Stimulated activated naive CD8-positive, alpha-beta T cell treated with anti-CD3 and anti-CD28 coated beads, Interleukin-15, Interleukin-2, amounts not matched to agents 100 U/mL and 50 U/mL, for 24 hours (primary cell): ENCODE measurements at regions not wholly inside any gene's neighbourhood (a gene's known extent, or its start where the extent isn't known, plus 50 kb on each side); places are given as distances from the start of the nearest gene placed in this dataset.

ENCODE experiments used
- ATAC-seq: fragments of 150-1000 bp; cut with Tn5 transposase; one replicate; pipeline ENCODE4 v1.10.0; 2021
- DNase-seq: peaks from one replicate; pipeline ENCODE4 v3.0.0; 2021

GRCh38 chr15:67892559-67893377 lies 52.9 kb upstream of the RNU6-1 start:
- DNase-seq (no peak), ATAC-seq (no peak)

GRCh38 chr15:67895237-67895636 lies 55.4 kb upstream of the RNU6-1 start:
- DNase-seq = no peak

GRCh38 chr15:67897646-67898339 lies 57.9 kb upstream of the RNU6-1 start:
- no peak for ATAC-seq
- DNase-seq = no peak

More at GRCh38 chr15:67895237-67895636, 55.4 kb upstream of the RNU6-1 start:
- no peak for ATAC-seq

- ATAC-seq = no peak
- DNase-seq = no peak
Measured at GRCh38 chr15:67899596-67900283, 59.9 kb upstream of the RNU6-1 start.

- DNase-seq = no peak
Measured at GRCh38 chr15:67900621-67901147, 60.8 kb upstream of the RNU6-1 start.

GRCh38 chr15:67901922-67902321 lies 62.1 kb upstream of the RNU6-1 start:
- no peak for DNase-seq
- ATAC-seq = no peak

More at GRCh38 chr15:67900621-67901147, 60.8 kb upstream of the RNU6-1 start:
- ATAC-seq = no peak

GRCh38 chr15:67902579-67903009 lies 62.7 kb upstream of the RNU6-1 start:
- ATAC-seq = no peak

GRCh38 chr15:67903708-67904107 lies 63.9 kb upstream of the RNU6-1 start:
- no peak for ATAC-seq

More at GRCh38 chr15:67902579-67903009, 62.7 kb upstream of the RNU6-1 start:
- no peak for DNase-seq

GRCh38 chr15:67905628-67906027 lies 65.8 kb upstream of the RNU6-1 start:
- no peak for DNase-seq
- no peak for ATAC-seq

More at GRCh38 chr15:67903708-67904107, 63.9 kb upstream of the RNU6-1 start:
- DNase-seq = no peak

GRCh38 chr15:67906382-67906781 lies 66.5 kb upstream of the RNU6-1 start:
- DNase-seq (no peak), ATAC-seq (no peak)

- ATAC-seq (no peak), DNase-seq (no peak)
Measured at GRCh38 chr15:67907184-67907723, 67.4 kb upstream of the RNU6-1 start.

GRCh38 chr15:67908756-67909155 lies 68.9 kb upstream of the RNU6-1 start:
- ATAC-seq = no peak
- DNase-seq = no peak

GRCh38 chr15:67911727-67912126 lies 71.9 kb upstream of the RNU6-1 start:
- DNase-seq (no peak), ATAC-seq (no peak)

- no peak for DNase-seq
- ATAC-seq = no peak
Measured at GRCh38 chr15:67914028-67914427, 74.2 kb upstream of the RNU6-1 start.

GRCh38 chr15:67914537-67915460 lies 75.0 kb upstream of the RNU6-1 start:
- no peak for DNase-seq
- ATAC-seq = no peak

- no peak for ATAC-seq
- DNase-seq = no peak
Measured at GRCh38 chr15:67915461-67916374, 75.9 kb upstream of the RNU6-1 start.

- ATAC-seq (no peak), DNase-seq (no peak)
Measured at GRCh38 chr15:67916565-67916964, 76.7 kb upstream of the RNU6-1 start.

- ATAC-seq (no peak), DNase-seq (no peak)
Measured at GRCh38 chr15:67917037-67917436, 77.2 kb upstream of the RNU6-1 start.

GRCh38 chr15:67917636-67918035 lies 77.8 kb upstream of the RNU6-1 start:
- ATAC-seq (no peak), DNase-seq (no peak)
